K562 (cell line): ENCODE measurements at regions not wholly inside any gene's neighbourhood (a gene's known extent, or its start where the extent isn't known, plus 50 kb on each side); places are given as distances from the start of the nearest gene placed in this dataset.

Experiments used
- BHLHE40 ChIP-seq: IDR thresholded peaks from 2 replicates; pipeline ENCODE4 v1.6.1; 2011; ENCODE audit warnings: low read length, improper control_type of control experiment
- CBFA2T2 ChIP-seq: fragments of 450-650 bp; conservative IDR thresholded peaks from 2 replicates; pipeline ENCODE4 v1.6.1; 2017; ENCODE audit warnings: mild to moderate bottlenecking
- EP300 ChIP-seq: IDR thresholded peaks from 2 replicates; pipeline ENCODE4 v1.6.1; 2012; ENCODE audit warnings: low read length, improper control_type of control experiment
- ESRRB ChIP-seq: fragments of 250-450 bp; sonication (Bioruptor Pico); IDR thresholded peaks from 2 replicates; pipeline ENCODE4 v1.5.0; 2020; ENCODE audit warnings: mild to moderate bottlenecking, moderate library complexity, borderline replicate concordance
- FOS ChIP-seq: IDR thresholded peaks from 3 replicates; pipeline ENCODE4 v1.6.1; 2011; ENCODE audit not compliant: insufficient read length; ENCODE audit errors: extremely low read depth
- GATAD2B ChIP-seq: fragments of 450-650 bp; IDR thresholded peaks from 2 replicates; pipeline ENCODE4 v1.6.1; 2017; ENCODE audit warnings: mild to moderate bottlenecking, borderline replicate concordance
- MAFG ChIP-seq: fragments of 450-650 bp; conservative IDR thresholded peaks from 2 replicates; pipeline ENCODE4 v1.6.1; 2016; ENCODE audit warnings: missing genetic modification characterization, missing compliant biosample characterization
- MYNN ChIP-seq, 2 experiments: sonication (generic); formaldehyde crosslinking in 1 of 2; IDR thresholded peaks; 2 replicates each; pipeline versions ENCODE4 v1.5.0 to v1.6.1; 2016 to 2020; ENCODE audit warnings: antibody characterized with exemption in 1 of 2, missing genetic modification reagents in 1 of 2
- NFE2 ChIP-seq: IDR thresholded peaks from 2 replicates; pipeline ENCODE4 v1.6.1; 2014; ENCODE audit warnings: antibody characterized with exemption, low read depth
- RAD51 ChIP-seq: fragments of 450-650 bp; IDR thresholded peaks from 2 replicates; pipeline ENCODE4 v1.7.1; 2016; ENCODE audit warnings: low read depth, mild to moderate bottlenecking, borderline replicate concordance
- RCOR1 ChIP-seq, 2 experiments: IDR thresholded peaks; 2 replicates each; pipeline ENCODE4 v1.6.1; 2012; ENCODE audit warnings: low read depth in 2 of 2, low read length in 2 of 2, borderline replicate concordance in 1 of 2, improper control_type of control experiment in 1 of 2
- SMARCB1 ChIP-seq: IDR thresholded peaks from 2 replicates; pipeline ENCODE4 v1.6.1; 2011; ENCODE audit warnings: improper control_type of control experiment, low read depth; ENCODE audit not compliant: insufficient read length
- STAT5A ChIP-seq: IDR thresholded peaks from 2 replicates; pipeline ENCODE4 v1.6.1; 2012; ENCODE audit warnings: low read length, inconsistent platforms, borderline replicate concordance
- TBL1XR1 ChIP-seq, 2 experiments: IDR thresholded peaks; 2 replicates each; pipeline ENCODE4 v1.6.1; 2012; ENCODE audit warnings: improper control_type of control experiment in 2 of 2, low read length in 2 of 2, mild to moderate bottlenecking in 1 of 2
- TBP ChIP-seq: optimal IDR thresholded peaks from 2 replicates; pipeline ENCODE3; 2011; ENCODE audit warnings: low read depth, low read length, improper control_type of control experiment
- TCF3 ChIP-seq: sonication (generic); formaldehyde crosslinking; IDR thresholded peaks from 2 replicates; pipeline ENCODE4 v1.4.0; 2020; ENCODE audit warnings: mild to moderate bottlenecking, missing genetic modification reagents
- YY1 ChIP-seq, 3 experiments: IDR thresholded peaks; 2 replicates each; pipeline ENCODE4 v1.6.1; 2011; ENCODE audit warnings: low read length in 2 of 3, mild to moderate bottlenecking in 2 of 3, moderate library complexity in 2 of 3, borderline replicate concordance in 1 of 3, control low read depth in 1 of 3, low read depth in 1 of 3; ENCODE audit not compliant: insufficient read depth in 3 of 3, insufficient replicate concordance in 2 of 3, control insufficient read depth in 1 of 3, insufficient read length in 1 of 3; ENCODE audit errors: extremely low read depth in 1 of 3
- TF ChIP-seq, protein P1 (sequence below), 2 experiments: fragments of 450-650 bp in 1 of 2; sonication (generic) in 1 of 2; formaldehyde crosslinking in 1 of 2; IDR thresholded peaks in 1 of 2; conservative IDR thresholded peaks in 1 of 2; 2 replicates each; pipeline versions ENCODE4 v1.6.1 to v1.8.1; 2016 to 2023; ENCODE audit warnings: mild to moderate bottlenecking in 2 of 2, moderate library complexity in 2 of 2, inconsistent platforms in 1 of 2, missing genetic modification reagents in 1 of 2
- TF ChIP-seq, protein P2 (sequence below): fragments of 450-650 bp; formaldehyde crosslinking; IDR thresholded peaks from 2 replicates; pipeline ENCODE4 v1.4.0; 2020; ENCODE audit warnings: mild to moderate bottlenecking, moderate library complexity
- TF ChIP-seq, protein P3 (sequence below): sonication (generic); IDR thresholded peaks from 2 replicates; pipeline ENCODE4 v1.6.1; 2016
- TF ChIP-seq, protein P4 (sequence below): fragments of 450-650 bp; formaldehyde crosslinking; IDR thresholded peaks from 2 replicates; pipeline ENCODE4 v1.4.0; 2020; ENCODE audit warnings: mild to moderate bottlenecking, moderate library complexity
- TF ChIP-seq, protein P5 (sequence below): sonication (generic); formaldehyde crosslinking; IDR thresholded peaks from 2 replicates; pipeline ENCODE4 v1.8.0; 2022; ENCODE audit warnings: missing genetic modification reagents, mild to moderate bottlenecking, moderate library complexity, borderline replicate concordance

DNA sequence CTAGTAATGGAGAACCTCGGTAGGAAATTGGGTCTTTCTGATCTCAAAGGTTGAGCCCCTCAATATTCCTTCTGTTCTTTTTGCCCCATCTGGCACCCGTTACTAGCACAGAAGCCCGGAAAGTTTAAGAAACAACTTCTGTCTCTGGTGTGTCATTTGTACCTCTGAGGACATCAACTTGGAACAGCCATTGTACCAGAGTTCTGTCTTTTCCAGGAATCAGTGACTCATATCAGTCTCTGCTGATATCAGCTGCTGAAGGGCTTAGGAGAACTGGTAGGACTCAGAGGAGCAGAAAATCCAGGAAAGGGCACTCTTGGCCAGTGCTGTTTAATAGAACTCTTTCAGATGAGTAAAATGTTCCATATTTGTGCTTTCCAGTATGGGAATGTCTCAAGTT lies 78.3 kb upstream of the CHD6 start (continued):
- peak in 1 of 2 experiments; percentile 78; a peak in 2 of 4 replicates for TF ChIP-seq TBL1XR1 (IDR thresholded peaks at IDR 0.05; ENCODE audit: low read length in 2 of 2)
- no peak for TF ChIP-seq ESRRB (CRISPR knock-in tag)
- peak; percentile 56 for TF ChIP-seq TCF3 (CRISPR knock-in tag)
- peak; percentile 29; the same call in 1 of the 2 replicates for TF ChIP-seq CBFA2T2
- TF ChIP-seq, protein P1, sequence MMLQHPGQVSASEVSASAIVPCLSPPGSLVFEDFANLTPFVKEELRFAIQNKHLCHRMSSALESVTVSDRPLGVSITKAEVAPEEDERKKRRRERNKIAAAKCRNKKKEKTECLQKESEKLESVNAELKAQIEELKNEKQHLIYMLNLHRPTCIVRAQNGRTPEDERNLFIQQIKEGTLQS (IDR thresholded peaks at IDR 0.05): peak; percentile 93
- TF ChIP-seq, protein P1 (CRISPR knock-in tag; conservative IDR thresholded peaks at IDR 0.05): 0 out of 2 replicates have a peak, but pooled peaks have one; percentile 69
- 0 out of 2 replicates have a peak, but pooled peaks have one; percentile 24 for TF ChIP-seq NFE2
- TF ChIP-seq, protein P2, sequence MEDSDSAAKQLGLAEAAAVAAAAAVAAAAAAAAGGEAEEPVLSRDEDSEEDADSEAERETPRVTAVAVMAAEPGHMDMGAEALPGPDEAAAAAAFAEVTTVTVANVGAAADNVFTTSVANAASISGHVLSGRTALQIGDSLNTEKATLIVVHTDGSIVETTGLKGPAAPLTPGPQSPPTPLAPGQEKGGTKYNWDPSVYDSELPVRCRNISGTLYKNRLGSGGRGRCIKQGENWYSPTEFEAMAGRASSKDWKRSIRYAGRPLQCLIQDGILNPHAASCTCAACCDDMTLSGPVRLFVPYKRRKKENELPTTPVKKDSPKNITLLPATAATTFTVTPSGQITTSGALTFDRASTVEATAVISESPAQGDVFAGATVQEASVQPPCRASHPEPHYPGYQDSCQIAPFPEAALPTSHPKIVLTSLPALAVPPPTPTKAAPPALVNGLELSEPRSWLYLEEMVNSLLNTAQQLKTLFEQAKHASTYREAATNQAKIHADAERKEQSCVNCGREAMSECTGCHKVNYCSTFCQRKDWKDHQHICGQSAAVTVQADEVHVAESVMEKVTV: peak; percentile 31; the same call in 1 of the 2 replicates
- TF ChIP-seq STAT5A: peak; percentile 95
- TF ChIP-seq RCOR1 (IDR thresholded peaks at IDR 0.05; ENCODE audit: borderline replicate concordance in 1 of 2, low read depth in 2 of 2, low read length in 2 of 2): peak in 1 of 2 experiments; percentile 88; a peak in 2 of 4 replicates
- peak; percentile 16 for TF ChIP-seq TBP
- peak; percentile 25; the same call in 1 of the 2 replicates for TF ChIP-seq BHLHE40
- no peak for TF ChIP-seq RAD51
- peak in 1 of 3 experiments; percentile 41 for TF ChIP-seq YY1 (IDR thresholded peaks at IDR 0.05; ENCODE audit: borderline replicate concordance in 1 of 3, control insufficient read depth in 1 of 3, extremely low read depth in 1 of 3, insufficient read depth in 3 of 3, insufficient read length in 1 of 3, insufficient replicate concordance in 2 of 3, low read depth in 1 of 3, low read length in 2 of 3)
- TF ChIP-seq MAFG (tag): no peak
- TF ChIP-seq FOS: peak; percentile 70
- TF ChIP-seq, protein P3, sequence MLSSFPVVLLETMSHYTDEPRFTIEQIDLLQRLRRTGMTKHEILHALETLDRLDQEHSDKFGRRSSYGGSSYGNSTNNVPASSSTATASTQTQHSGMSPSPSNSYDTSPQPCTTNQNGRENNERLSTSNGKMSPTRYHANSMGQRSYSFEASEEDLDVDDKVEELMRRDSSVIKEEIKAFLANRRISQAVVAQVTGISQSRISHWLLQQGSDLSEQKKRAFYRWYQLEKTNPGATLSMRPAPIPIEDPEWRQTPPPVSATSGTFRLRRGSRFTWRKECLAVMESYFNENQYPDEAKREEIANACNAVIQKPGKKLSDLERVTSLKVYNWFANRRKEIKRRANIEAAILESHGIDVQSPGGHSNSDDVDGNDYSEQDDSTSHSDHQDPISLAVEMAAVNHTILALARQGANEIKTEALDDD: peak; percentile 67
- TF ChIP-seq, protein P4, sequence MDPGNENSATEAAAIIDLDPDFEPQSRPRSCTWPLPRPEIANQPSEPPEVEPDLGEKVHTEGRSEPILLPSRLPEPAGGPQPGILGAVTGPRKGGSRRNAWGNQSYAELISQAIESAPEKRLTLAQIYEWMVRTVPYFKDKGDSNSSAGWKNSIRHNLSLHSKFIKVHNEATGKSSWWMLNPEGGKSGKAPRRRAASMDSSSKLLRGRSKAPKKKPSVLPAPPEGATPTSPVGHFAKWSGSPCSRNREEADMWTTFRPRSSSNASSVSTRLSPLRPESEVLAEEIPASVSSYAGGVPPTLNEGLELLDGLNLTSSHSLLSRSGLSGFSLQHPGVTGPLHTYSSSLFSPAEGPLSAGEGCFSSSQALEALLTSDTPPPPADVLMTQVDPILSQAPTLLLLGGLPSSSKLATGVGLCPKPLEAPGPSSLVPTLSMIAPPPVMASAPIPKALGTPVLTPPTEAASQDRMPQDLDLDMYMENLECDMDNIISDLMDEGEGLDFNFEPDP (CRISPR knock-in tag): no peak
- no peak for TF ChIP-seq MYNN (IDR thresholded peaks at IDR 0.05)
- TF ChIP-seq MYNN (CRISPR knock-in tag; IDR thresholded peaks at IDR 0.05): no peak
- peak; percentile 34 for TF ChIP-seq SMARCB1
- peak; percentile 77 for TF ChIP-seq EP300
- peak; percentile 65; the same call in 1 of the 2 replicates for TF ChIP-seq GATAD2B
- TF ChIP-seq, protein P5, sequence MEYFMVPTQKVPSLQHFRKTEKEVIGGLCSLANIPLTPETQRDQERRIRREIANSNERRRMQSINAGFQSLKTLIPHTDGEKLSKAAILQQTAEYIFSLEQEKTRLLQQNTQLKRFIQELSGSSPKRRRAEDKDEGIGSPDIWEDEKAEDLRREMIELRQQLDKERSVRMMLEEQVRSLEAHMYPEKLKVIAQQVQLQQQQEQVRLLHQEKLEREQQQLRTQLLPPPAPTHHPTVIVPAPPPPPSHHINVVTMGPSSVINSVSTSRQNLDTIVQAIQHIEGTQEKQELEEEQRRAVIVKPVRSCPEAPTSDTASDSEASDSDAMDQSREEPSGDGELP: peak; percentile 13; the same call in 1 of the 2 replicates
